Endothelial cell of umbilical vein (primary cell): ENCODE measurements at regions not wholly inside any gene's neighbourhood (a gene's known extent, or its start where the extent isn't known, plus 50 kb on each side); places are given as distances from the start of the nearest gene placed in this dataset.

Experiments used
- BruUV-seq: library from RNA; stranded (reverse); fragments of 400-500 nt; replicated peaks from 2 replicates; lab custom pipeline; 2021; lab: Mats Ljungman, UMichigan
- CTCF ChIA-PET: fragments of 300-600, 350-600 bp; sonication (Branson Sonifier 250); formaldehyde crosslinking; loops from one replicate; lab custom pipeline; 2021; ENCODE audit warnings: antibody characterized with exemption, inconsistent platforms; lab: Charles Lee
- POLR2A ChIA-PET: fragments of 300-600, 350-600 bp; sonication (Branson Sonifier 250); formaldehyde crosslinking; loops from one replicate; lab custom pipeline; 2021; ENCODE audit warnings: antibody characterized with exemption, inconsistent platforms; lab: Charles Lee
- DNase-seq: peaks from one replicate; pipeline ENCODE4 v3.0.0-alpha.2; 2011; ENCODE audit warnings: low read depth, low spot score
- FAIRE-seq: peaks from 2 replicates; lab custom pipeline; 2011; peaks lifted over from hg19 to GRCh38; lab: Jason Lieb, UNC
- H2AFZ ChIP-seq: 2 replicates; pipeline ENCODE4 v1.6.0; 2012; ENCODE audit warnings: low read depth, low read length, control low read depth, inconsistent platforms
- H3K27ac ChIP-seq: 2 replicates; pipeline ENCODE4 v1.5.1; 2011; ENCODE audit warnings: low read depth, mild to moderate bottlenecking, control low read depth, low read length, moderate library complexity; ENCODE audit not compliant: insufficient read depth
- H3K27me3 ChIP-seq, 2 experiments: 2 replicates each; pipeline versions ENCODE4 v1.6.0 to v1.6.1; 2011; ENCODE audit warnings: low read length in 2 of 2, mixed read lengths in 1 of 2; ENCODE audit not compliant: control insufficient read depth in 2 of 2, insufficient read depth in 2 of 2
- H3K36me3 ChIP-seq, 2 experiments: 2 replicates in 1 of 2; 3 replicates in 1 of 2; pipeline ENCODE4 v1.5.1; 2011; ENCODE audit warnings: low read length in 2 of 2, mild to moderate bottlenecking in 1 of 2, moderate library complexity in 1 of 2; ENCODE audit not compliant: control insufficient read depth in 2 of 2, insufficient read depth in 2 of 2; ENCODE audit errors: extremely low read depth in 1 of 2
- H3K4me1 ChIP-seq: 3 replicates; pipeline ENCODE4 v1.5.1; 2011; ENCODE audit warnings: mild to moderate bottlenecking, low read length; ENCODE audit not compliant: control insufficient read depth, insufficient read depth; ENCODE audit errors: extremely low read depth
- H3K4me2 ChIP-seq: 2 replicates; pipeline ENCODE4 v1.6.1; 2011; ENCODE audit warnings: low read length, control low read depth, mixed read lengths; ENCODE audit not compliant: insufficient read depth
- H3K4me3 ChIP-seq, 3 experiments: fragments of 200-600 bp in 1 of 3; sonication (generic), shearing (Covaris generic) in 1 of 3; replicated peaks in 1 of 3; 2 replicates each; pipeline ENCODE4 v1.5.1; 2011 to 2016; ENCODE audit warnings: control low read depth in 3 of 3, low read length in 3 of 3, mild to moderate bottlenecking in 2 of 3, inconsistent platforms in 1 of 3, low read depth in 1 of 3, moderate library complexity in 1 of 3; ENCODE audit not compliant: insufficient read depth in 1 of 3
- H3K79me2 ChIP-seq: 2 replicates; pipeline ENCODE4 v1.6.0; 2012; ENCODE audit warnings: low read length, inconsistent platforms; ENCODE audit not compliant: control insufficient read depth, insufficient read depth
- H3K9ac ChIP-seq: replicated peaks from 2 replicates; pipeline ENCODE3; 2011; ENCODE audit warnings: low read length, control low read depth; ENCODE audit not compliant: insufficient read depth; ENCODE audit errors: extremely low read depth
- H3K9me1 ChIP-seq: replicated peaks from 3 replicates; pipeline ENCODE4 v1.6.0; 2011; ENCODE audit warnings: mild to moderate bottlenecking, low read length; ENCODE audit not compliant: control insufficient read depth, insufficient read depth; ENCODE audit errors: extremely low read depth
- H3K9me3 ChIP-seq: replicated peaks from 2 replicates; pipeline ENCODE4 v1.5.1; 2012; ENCODE audit warnings: low read length, inconsistent platforms; ENCODE audit not compliant: control insufficient read depth, insufficient read depth
- H4K20me1 ChIP-seq: replicated peaks from 2 replicates; pipeline ENCODE3; 2011; ENCODE audit warnings: mild to moderate bottlenecking, low read length; ENCODE audit not compliant: control insufficient read depth, insufficient read depth; ENCODE audit errors: extremely low read depth
- CTCF ChIP-seq, 2 donors: IDR thresholded peaks; 1 replicate in 1 of 2; 2 replicates in 1 of 2; pipeline ENCODE4 v1.5.1; 2011; ENCODE audit warnings: low read length in 2 of 2, mild to moderate bottlenecking in 2 of 2, moderate library complexity in 2 of 2, control low read depth in 1 of 2, inconsistent platforms in 1 of 2, low read depth in 1 of 2; ENCODE audit not compliant: insufficient read depth in 1 of 2; ENCODE audit errors: extremely low read depth in 1 of 2
- EZH2 ChIP-seq: IDR thresholded peaks from 2 replicates; pipeline ENCODE4 v1.6.1; 2012; ENCODE audit warnings: borderline replicate concordance, low read depth, mild to moderate bottlenecking, moderate library complexity, low read length, inconsistent platforms; ENCODE audit not compliant: severe bottlenecking
- FOS ChIP-seq: IDR thresholded peaks from 2 replicates; pipeline ENCODE4 v1.6.1; 2011; ENCODE audit warnings: mild to moderate bottlenecking, low read length, moderate library complexity, borderline replicate concordance; ENCODE audit not compliant: insufficient read depth
- GATA2 ChIP-seq: IDR thresholded peaks from 2 replicates; pipeline ENCODE4 v1.7.0; 2011; ENCODE audit warnings: low read depth, mild to moderate bottlenecking, moderate library complexity, mixed read lengths, low read length; ENCODE audit not compliant: insufficient read length, insufficient read depth
- JUN ChIP-seq: IDR thresholded peaks from 2 replicates; pipeline ENCODE4 v1.6.1; 2011; ENCODE audit warnings: borderline replicate concordance, low read depth; ENCODE audit not compliant: insufficient read length, insufficient read depth
- MAX ChIP-seq: IDR thresholded peaks from 2 replicates; pipeline ENCODE4 v1.6.1; 2011; ENCODE audit not compliant: insufficient read depth, insufficient read length
- MYC ChIP-seq: IDR thresholded peaks from one replicate; pipeline ENCODE4 v1.6.1; 2011; ENCODE audit warnings: mild to moderate bottlenecking, low read depth, low read length
- POLR2A ChIP-seq: IDR thresholded peaks from 2 replicates; pipeline ENCODE4 v1.6.1; 2012; ENCODE audit warnings: low read depth, mild to moderate bottlenecking, control low read depth, low read length
- POLR2AphosphoS5 ChIP-seq: IDR thresholded peaks from 2 replicates; pipeline ENCODE4 v1.6.1; 2012; ENCODE audit warnings: low read depth, mild to moderate bottlenecking, control low read depth, low read length, moderate library complexity; ENCODE audit not compliant: insufficient read depth
- dilution Hi-C: fragments of 300-500 bp; cut with MboI; formaldehyde crosslinking; loops from one replicate; pipeline ENCODE4 v1.15.0; 2019; ENCODE audit warnings: low sequenced_read_pairs; ENCODE audit not compliant: extremely low pct_ligation_motif_present
- intact Hi-C: fragments of 100-400 bp; cut with micrococcal nuclease; formaldehyde crosslinking; loops from one replicate; pipeline ENCODE4 v1.10.0; 2022

- FAIRE-seq (no peak), DNase-seq (no peak)
- no peaks in the 10 kb centered on the region for H3K4me1 ChIP-seq
- H3K36me3 ChIP-seq, result no peaks in the 10 kb centered on the region
- no peak overlapping the region for H3K4me3 ChIP-seq
- ChIA-PET POLR2A (no interaction called here), CTCF (no interaction called here)
- dilution Hi-C loops, result no loop called here
- no peak overlapping the region for H3K27ac ChIP-seq
- TF ChIP-seq MAX (no peak), MYC (no peak), EZH2 (no peak), FOS (no peak), GATA2 (no peak), POLR2AphosphoS5 (no peak), CTCF (IDR thresholded peaks at IDR 0.05; ENCODE audit: extremely low read depth in 1 of 2, insufficient read depth in 1 of 2, low read depth in 1 of 2, low read length in 2 of 2) (no peak), JUN (no peak), POLR2A (no peak)
- H3K4me2 ChIP-seq, result no peak overlapping the region
- intact Hi-C loops, result no loop called here
- H2AFZ ChIP-seq, result no peak overlapping the region
- H3K9me3 ChIP-seq, result no peaks in the 10 kb centered on the region
- no peaks in the 10 kb centered on the region for H3K27me3 ChIP-seq
- H3K9me1 ChIP-seq, result no peaks in the 10 kb centered on the region
- BruUV-seq, result no TSS peak
- H3K79me2 ChIP-seq, result no peaks in the 10 kb centered on the region
- no peaks in the 10 kb centered on the region for H4K20me1 ChIP-seq
- no peak overlapping the region for H3K9ac ChIP-seq
These were observed 304.6 kb downstream of the BMP4 start for GRCh38 chr14:53652068-53652467.
